HepG2 (cell line): ENCODE measurements at regions not wholly inside any gene's neighbourhood (a gene's known extent, or its start where the extent isn't known, plus 50 kb on each side); places are given as distances from the start of the nearest gene placed in this dataset.

ENCODE experiments used
- ATAD3A ChIP-seq: sonication (generic); formaldehyde crosslinking; IDR thresholded peaks from 2 replicates; pipeline ENCODE4 v1.4.0; 2020; ENCODE audit warnings: missing genetic modification reagents
- CEBPZ ChIP-seq: IDR thresholded peaks from 2 replicates; pipeline ENCODE4 v1.6.1; 2012; ENCODE audit warnings: low read length, improper control_type of control experiment
- MNT ChIP-seq: fragments of 450-650 bp; IDR thresholded peaks from 2 replicates; pipeline ENCODE4 v1.6.1; 2016
- POLR2A ChIP-seq, 2 experiments: IDR thresholded peaks; 2 replicates each; pipeline ENCODE4 v1.6.1; 2011; ENCODE audit warnings: low read depth in 2 of 2, low read length in 2 of 2, mild to moderate bottlenecking in 1 of 2, moderate library complexity in 1 of 2; ENCODE audit not compliant: insufficient read depth in 1 of 2
- SP1 ChIP-seq, 2 experiments: fragments of 450-650 bp in 1 of 2; sonication (generic) in 1 of 2; formaldehyde crosslinking in 1 of 2; IDR thresholded peaks; 2 replicates each; pipeline versions ENCODE4 v1.4.0 to v1.6.1; 2016 to 2020; ENCODE audit warnings: missing genetic modification reagents in 1 of 2
- ZBTB43 ChIP-seq: sonication (generic); formaldehyde crosslinking; conservative IDR thresholded peaks from 2 replicates; pipeline ENCODE4 v1.4.0; 2020; ENCODE audit warnings: missing genetic modification reagents
- ZNF766 ChIP-seq: sonication (generic); formaldehyde crosslinking; IDR thresholded peaks from 2 replicates; pipeline ENCODE4 v1.5.0; 2020; ENCODE audit warnings: missing genetic modification reagents, borderline replicate concordance

GRCh38 chr12:98399532-98399931, 115.9 kb upstream of the TMPO start:
- TF ChIP-seq CEBPZ (no peak), ZNF766 (CRISPR knock-in tag) (no peak), ZBTB43 (no peak), ATAD3A (CRISPR knock-in tag) (no peak), POLR2A (IDR thresholded peaks at IDR 0.05; ENCODE audit: insufficient read depth in 1 of 2, low read depth in 2 of 2, low read length in 2 of 2) (no peak), MNT (no peak), SP1 (IDR thresholded peaks at IDR 0.05) (no peak), SP1 (CRISPR knock-in tag; IDR thresholded peaks at IDR 0.05) (no peak)
